Lower leg skin (tissue), 4 donors: ENCODE measurements at regions not wholly inside any gene's neighbourhood (a gene's known extent, or its start where the extent isn't known, plus 50 kb on each side); places are given as distances from the start of the nearest gene placed in this dataset.

Experiments used
- DNase-seq, 2 donors: peaks; one replicate each; pipeline ENCODE4 v3.0.0-alpha.2; 2019; ENCODE audit warnings: low spot score in 2 of 2
- H3K4me3 ChIP-seq: fragments of 200-600 bp; sonication (generic); 2 replicates; pipeline ENCODE4 v1.5.1; 2017; ENCODE audit warnings: mild to moderate bottlenecking, low read depth; ENCODE audit not compliant: poor library complexity, severe bottlenecking
- POLR2A ChIP-seq, 2 donors: fragments of 450-650 bp; IDR thresholded peaks; one replicate each; pipeline ENCODE4 v1.6.1; 2016 to 2017; ENCODE audit warnings: antibody characterized with exemption in 2 of 2, mild to moderate bottlenecking in 1 of 2, moderate library complexity in 1 of 2
- WGBS, 2 donors: methylation state at CpG; one replicate each; pipeline ENCODE4 v1.1.5; 2018; 5-methylcytosine and 5-hydroxymethylcytosine counted together
- intact Hi-C: fragments of 100-400 bp; cut with DNase I; formaldehyde crosslinking; loops from one replicate; pipeline ENCODE4 v1.15.0; 2023; ENCODE audit warnings: low total_unique reads
- TF ChIP-seq, protein P1 (sequence below), 3 donors: fragments of 450-650 bp; IDR thresholded peaks; one replicate each; pipeline ENCODE4 v1.5.1; 2016; ENCODE audit warnings: antibody characterized with exemption in 3 of 3, mild to moderate bottlenecking in 3 of 3, moderate library complexity in 2 of 3

DNA sequence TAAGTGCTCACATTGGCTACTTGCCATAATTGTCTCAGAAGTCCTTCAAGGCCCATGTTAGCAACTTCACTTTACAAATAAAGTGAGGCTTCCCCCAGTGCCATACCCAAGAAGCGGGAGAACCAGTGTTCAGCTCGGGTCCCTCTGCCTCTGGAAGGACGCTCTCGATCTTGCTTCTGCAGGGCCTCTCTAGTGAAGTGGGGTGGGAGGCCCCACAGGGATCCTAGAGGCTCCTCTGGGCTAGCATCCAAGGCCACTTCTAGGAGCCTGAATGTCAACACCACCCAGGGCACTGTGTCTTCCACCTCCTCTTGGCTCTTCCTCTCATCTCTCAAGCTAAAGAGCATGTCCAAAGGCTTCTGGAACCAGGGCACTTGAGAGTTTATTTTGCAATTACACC, 282.5 kb downstream of the GADD45G start:
- no peak for TF ChIP-seq POLR2A (IDR thresholded peaks at IDR 0.05)
- TF ChIP-seq, protein P1, sequence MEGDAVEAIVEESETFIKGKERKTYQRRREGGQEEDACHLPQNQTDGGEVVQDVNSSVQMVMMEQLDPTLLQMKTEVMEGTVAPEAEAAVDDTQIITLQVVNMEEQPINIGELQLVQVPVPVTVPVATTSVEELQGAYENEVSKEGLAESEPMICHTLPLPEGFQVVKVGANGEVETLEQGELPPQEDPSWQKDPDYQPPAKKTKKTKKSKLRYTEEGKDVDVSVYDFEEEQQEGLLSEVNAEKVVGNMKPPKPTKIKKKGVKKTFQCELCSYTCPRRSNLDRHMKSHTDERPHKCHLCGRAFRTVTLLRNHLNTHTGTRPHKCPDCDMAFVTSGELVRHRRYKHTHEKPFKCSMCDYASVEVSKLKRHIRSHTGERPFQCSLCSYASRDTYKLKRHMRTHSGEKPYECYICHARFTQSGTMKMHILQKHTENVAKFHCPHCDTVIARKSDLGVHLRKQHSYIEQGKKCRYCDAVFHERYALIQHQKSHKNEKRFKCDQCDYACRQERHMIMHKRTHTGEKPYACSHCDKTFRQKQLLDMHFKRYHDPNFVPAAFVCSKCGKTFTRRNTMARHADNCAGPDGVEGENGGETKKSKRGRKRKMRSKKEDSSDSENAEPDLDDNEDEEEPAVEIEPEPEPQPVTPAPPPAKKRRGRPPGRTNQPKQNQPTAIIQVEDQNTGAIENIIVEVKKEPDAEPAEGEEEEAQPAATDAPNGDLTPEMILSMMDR (IDR thresholded peaks at IDR 0.05) = no peak
- intact Hi-C loops = no loop called here
- DNase-seq = peak in 1 of 2 donors; percentile 45
- no peak overlapping the region for H3K4me3 ChIP-seq
- 94 to 96% methylated on average over 4 of the region's 4 CpGs for WGBS, 2 donors

DNA sequence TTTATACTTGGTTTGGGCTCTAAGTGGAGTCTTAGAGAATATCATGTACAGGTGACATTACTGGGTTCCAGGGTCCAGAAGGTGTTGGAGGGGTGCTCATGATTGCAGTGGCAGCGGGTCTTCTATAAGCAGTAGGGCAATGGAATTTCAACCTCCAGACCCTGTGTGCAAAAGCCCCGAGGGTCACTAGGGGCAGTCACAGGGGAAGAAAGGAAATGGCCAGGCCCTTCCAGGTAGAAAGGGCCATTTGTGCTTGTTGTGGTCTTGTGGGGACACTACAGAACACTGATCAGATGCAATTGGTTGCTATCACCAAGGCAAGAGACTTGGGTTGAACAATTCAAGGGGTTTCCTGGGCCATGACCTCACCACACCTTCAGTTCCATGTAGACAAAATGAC, 283.4 kb downstream of the GADD45G start:
- WGBS, 2 donors = 100% methylated on average over 2 of the region's 2 CpGs

DNA sequence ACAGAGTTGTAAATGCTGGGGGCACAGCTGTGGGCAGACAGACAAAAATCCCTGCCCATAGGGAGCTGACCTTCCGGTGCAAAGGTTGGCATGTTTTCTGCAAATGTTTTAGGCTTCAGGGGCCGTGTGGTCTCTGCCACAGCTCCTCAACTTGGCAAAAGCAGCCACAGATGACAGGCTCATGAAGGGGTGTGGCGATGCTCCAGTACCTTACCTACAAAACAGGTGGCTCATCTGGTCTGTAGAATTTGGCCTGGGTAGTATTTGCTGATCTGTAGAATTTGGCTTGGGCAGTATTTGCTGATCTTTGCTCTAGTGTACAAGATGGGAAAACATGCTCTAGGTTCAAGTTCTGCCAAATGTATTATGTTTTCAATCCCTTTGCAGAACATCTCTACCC, 283.9 kb downstream of the GADD45G start:
- intact Hi-C loops = no loop called here
- WGBS, 2 donors = 83 to 98% methylated on average over 3 of the region's 3 CpGs
- no peak overlapping the region for H3K4me3 ChIP-seq
- DNase-seq = peak; percentile 9 to 65
- TF ChIP-seq, protein P1 (IDR thresholded peaks at IDR 0.05) = no peak
- TF ChIP-seq POLR2A (IDR thresholded peaks at IDR 0.05) = no peak

More for the DNA sequence above, 283.4 kb downstream of the GADD45G start:
- TF ChIP-seq, protein P1 (IDR thresholded peaks at IDR 0.05) = no peak
- no peak for TF ChIP-seq POLR2A (IDR thresholded peaks at IDR 0.05)
- intact Hi-C loops = no loop called here
- H3K4me3 ChIP-seq = no peak overlapping the region
- peak in 1 of 2 donors; percentile 28 for DNase-seq

DNA sequence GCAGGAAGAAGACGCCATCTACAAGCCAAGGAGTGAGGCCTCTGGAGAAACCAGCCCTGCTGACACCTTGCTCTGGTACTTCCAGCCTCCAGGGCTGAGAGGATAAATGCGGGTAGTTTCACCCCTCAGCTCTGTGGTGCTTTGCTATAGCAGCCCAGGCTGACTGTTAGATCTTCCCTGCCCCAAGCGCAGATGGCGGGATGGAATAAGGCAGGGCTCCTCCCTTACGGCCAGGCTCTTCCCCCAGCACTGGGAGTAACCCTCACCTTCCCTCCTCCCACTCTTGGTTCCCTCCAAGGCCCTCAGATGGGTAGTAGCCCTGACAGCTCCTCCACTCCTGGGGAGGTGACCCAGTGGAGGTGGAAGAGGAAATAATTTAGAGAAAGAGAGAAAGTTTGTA, 285.1 kb downstream of the GADD45G start:
- intact Hi-C loops = no loop called here
- peak; percentile 8 to 53 for DNase-seq
- H3K4me3 ChIP-seq = no peak overlapping the region
- TF ChIP-seq, protein P1 (IDR thresholded peaks at IDR 0.05) = no peak
- TF ChIP-seq POLR2A (IDR thresholded peaks at IDR 0.05) = no peak
- WGBS, 2 donors = 94 to 97% methylated on average over 5 of the region's 5 CpGs

DNA sequence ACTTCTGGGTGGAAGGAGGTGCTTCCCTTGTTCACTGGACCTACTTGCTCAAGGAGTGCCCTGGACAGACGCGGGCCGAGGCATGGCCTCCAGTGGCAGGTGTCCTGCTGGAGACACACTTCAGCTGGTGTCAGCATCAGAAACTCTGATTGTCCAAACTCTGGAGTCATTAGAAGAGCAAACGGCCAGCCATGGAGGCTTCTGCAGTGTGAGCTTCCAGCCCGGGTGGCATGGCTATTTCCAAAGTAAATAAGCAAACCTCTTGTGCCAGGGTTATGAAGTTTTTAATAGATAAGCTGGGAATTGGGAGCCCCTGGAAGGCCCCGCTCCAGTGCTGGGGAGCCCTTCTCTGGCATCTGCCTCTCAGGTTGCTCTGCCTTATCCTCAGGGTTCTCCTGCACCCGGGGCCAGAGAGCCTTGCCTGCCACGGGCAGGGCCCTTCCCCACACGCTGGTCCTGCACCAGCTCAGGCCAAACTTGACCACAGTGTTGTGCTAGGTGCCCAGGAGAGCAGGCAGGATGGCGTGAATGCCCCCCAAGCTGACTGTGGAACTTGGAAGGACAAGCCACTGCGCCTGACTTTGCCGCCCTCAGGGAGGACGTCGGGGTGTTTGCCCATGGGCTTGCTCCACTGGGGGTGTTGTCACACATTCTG, 285.6 kb downstream of the GADD45G start:
- intact Hi-C loops = no loop called here
- TF ChIP-seq, protein P1 (IDR thresholded peaks at IDR 0.05) = no peak
- TF ChIP-seq POLR2A (IDR thresholded peaks at IDR 0.05) = no peak
- H3K4me3 ChIP-seq = no peak overlapping the region
- DNase-seq = peak in 1 of 2 donors; percentile 82
- WGBS, 2 donors = 81 to 87% methylated on average over 10 to 14 of the region's 14 CpGs

DNA sequence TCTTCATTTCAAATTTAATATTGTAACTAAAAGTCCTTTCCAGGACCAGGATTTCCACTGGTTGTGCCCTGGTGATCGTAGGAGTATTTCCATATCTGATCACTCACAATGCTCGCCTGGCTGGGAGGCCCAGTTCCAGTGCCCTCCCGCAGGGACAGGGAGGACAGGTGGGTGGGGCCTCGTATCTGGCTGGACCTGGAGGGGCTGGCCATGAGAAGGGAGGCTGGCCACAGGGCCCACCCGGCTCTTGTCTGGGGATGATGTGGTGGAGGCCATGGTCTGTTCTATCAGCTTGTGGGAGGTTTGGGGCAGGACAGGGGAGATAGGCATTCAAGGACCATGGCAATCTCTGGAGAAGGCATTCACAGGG, 286.4 kb downstream of the GADD45G start:
- no peak overlapping the region for H3K4me3 ChIP-seq
- intact Hi-C loops = no loop called here
- TF ChIP-seq POLR2A (IDR thresholded peaks at IDR 0.05) = no peak
- TF ChIP-seq, protein P1 (IDR thresholded peaks at IDR 0.05) = no peak
- 65 to 66% methylated on average over 5 of the region's 5 CpGs for WGBS, 2 donors
- peak; percentile 18 to 82 for DNase-seq
